ENCODE measurements at regions not wholly inside any gene's neighbourhood (a gene's known extent, or its start where the extent isn't known, plus 50 kb on each side); places are given as distances from the start of the nearest gene placed in this dataset.

DNA sequence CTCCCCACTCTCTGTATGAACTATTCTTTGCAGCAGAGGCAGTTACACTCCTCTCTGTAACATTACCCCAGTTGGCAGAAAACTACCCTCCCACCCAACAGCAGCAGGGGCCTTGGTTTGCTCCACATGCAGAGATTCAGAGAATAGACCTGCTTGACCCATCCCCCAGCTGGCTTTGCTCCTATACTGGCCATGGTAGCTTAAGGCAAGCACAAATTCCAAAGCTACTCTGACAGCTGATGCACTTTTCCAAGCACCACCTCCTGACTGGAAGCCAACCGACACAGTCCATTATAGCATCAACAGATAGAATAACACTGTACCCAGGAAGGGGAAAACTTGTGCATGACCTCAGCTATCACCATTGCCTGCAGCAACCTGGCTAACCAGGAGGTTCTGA is 846.5 kb upstream of the NCAM2 start:
- POLR2A ChIA-PET = no interaction called here

DNA sequence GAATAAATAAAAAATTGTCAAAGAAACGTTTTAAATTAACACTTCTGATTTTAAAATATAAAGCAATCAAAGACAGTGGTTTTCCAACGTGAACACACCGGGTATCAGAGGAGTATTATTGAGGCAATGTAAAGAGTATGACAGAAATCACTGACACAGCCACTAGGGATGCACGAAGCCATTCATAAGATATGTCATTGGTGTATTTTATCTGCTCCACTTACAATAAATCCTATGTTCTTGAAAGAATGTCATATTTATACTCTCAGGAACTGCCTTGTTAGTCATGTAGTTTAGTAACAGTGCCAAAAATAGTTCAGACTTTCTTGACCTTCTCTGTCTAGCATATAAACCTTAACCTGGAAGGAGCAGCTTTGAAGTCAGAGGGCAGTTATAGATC is 835.0 kb upstream of the NCAM2 start:
- Histone ChIP-seq H3K9me3 (ENCODE audit: low read length) (peaks cover 24% of the 10 kb centered on the region), H4K20me1 (ENCODE audit: insufficient read depth, low read length) (no peaks in the 10 kb centered on the region), H3K79me2 (ENCODE audit: insufficient read depth, low read depth, low read length) (no peaks in the 10 kb centered on the region), H3K36me3 (ENCODE audit: insufficient read depth, low read length) (no peaks in the 10 kb centered on the region), H3K27ac (ENCODE audit: low read depth, low read length, poor library complexity, severe bottlenecking) (no peak overlapping the region), H3K9me2 (ENCODE audit: insufficient read depth, low read length) (no peaks in the 10 kb centered on the region), H3K4me2 (ENCODE audit: low read length) (no peak overlapping the region), H2AFZ (ENCODE audit: low read length) (no peak overlapping the region), H3K4me1 (ENCODE audit: insufficient read depth, low read length, poor library complexity, severe bottlenecking) (no peaks in the 10 kb centered on the region), H3K4me3 (ENCODE audit: low read depth, low read length, poor library complexity, severe bottlenecking) (no peak overlapping the region)
- intact Hi-C loops (cut with micrococcal nuclease; ENCODE audit: unreplicated experiment) = no loop called here
- CTCF ChIA-PET (ENCODE audit: unreplicated experiment) = no interaction called here
- no TSS peak for BruUV-seq (replicated peaks)
- no peak for DNase-seq (ENCODE audit: low spot score)
- TF ChIP-seq, protein P1, sequence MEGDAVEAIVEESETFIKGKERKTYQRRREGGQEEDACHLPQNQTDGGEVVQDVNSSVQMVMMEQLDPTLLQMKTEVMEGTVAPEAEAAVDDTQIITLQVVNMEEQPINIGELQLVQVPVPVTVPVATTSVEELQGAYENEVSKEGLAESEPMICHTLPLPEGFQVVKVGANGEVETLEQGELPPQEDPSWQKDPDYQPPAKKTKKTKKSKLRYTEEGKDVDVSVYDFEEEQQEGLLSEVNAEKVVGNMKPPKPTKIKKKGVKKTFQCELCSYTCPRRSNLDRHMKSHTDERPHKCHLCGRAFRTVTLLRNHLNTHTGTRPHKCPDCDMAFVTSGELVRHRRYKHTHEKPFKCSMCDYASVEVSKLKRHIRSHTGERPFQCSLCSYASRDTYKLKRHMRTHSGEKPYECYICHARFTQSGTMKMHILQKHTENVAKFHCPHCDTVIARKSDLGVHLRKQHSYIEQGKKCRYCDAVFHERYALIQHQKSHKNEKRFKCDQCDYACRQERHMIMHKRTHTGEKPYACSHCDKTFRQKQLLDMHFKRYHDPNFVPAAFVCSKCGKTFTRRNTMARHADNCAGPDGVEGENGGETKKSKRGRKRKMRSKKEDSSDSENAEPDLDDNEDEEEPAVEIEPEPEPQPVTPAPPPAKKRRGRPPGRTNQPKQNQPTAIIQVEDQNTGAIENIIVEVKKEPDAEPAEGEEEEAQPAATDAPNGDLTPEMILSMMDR (conservative IDR thresholded peaks at IDR 0.05; ENCODE audit: low read length) = no peak
- no peak for TF ChIP-seq EZH2phosphoT487 (IDR thresholded peaks at IDR 0.05; ENCODE audit: borderline replicate concordance, low read depth, low read length)
- POLR2A ChIA-PET = no interaction called here

More for the DNA sequence above, 846.5 kb upstream of the NCAM2 start:
- Histone ChIP-seq H3K27ac (ENCODE audit: low read depth, low read length, poor library complexity, severe bottlenecking) (no peak overlapping the region), H3K4me1 (ENCODE audit: insufficient read depth, low read length, poor library complexity, severe bottlenecking) (no peaks in the 10 kb centered on the region), H3K9me2 (ENCODE audit: insufficient read depth, low read length) (no peaks in the 10 kb centered on the region), H3K4me2 (ENCODE audit: low read length) (no peak overlapping the region), H2AFZ (ENCODE audit: low read length) (no peak overlapping the region), H3K4me3 (ENCODE audit: low read depth, low read length, poor library complexity, severe bottlenecking) (no peak overlapping the region), H3K9me3 (ENCODE audit: low read length) (peaks cover 11% of the 10 kb centered on the region; the same call in 1 of the 2 replicates), H3K36me3 (ENCODE audit: insufficient read depth, low read length) (no peaks in the 10 kb centered on the region), H4K20me1 (ENCODE audit: insufficient read depth, low read length) (no peaks in the 10 kb centered on the region), H3K79me2 (ENCODE audit: insufficient read depth, low read depth, low read length) (no peaks in the 10 kb centered on the region)
- intact Hi-C loops (cut with micrococcal nuclease; ENCODE audit: unreplicated experiment) = no loop called here
- no peak for DNase-seq (ENCODE audit: low spot score)
- CTCF ChIA-PET (ENCODE audit: unreplicated experiment) = no interaction called here
- BruUV-seq (replicated peaks) = no TSS peak
- TF ChIP-seq EZH2phosphoT487 (IDR thresholded peaks at IDR 0.05; ENCODE audit: borderline replicate concordance, low read depth, low read length) = no peak
- TF ChIP-seq, protein P1 (conservative IDR thresholded peaks at IDR 0.05; ENCODE audit: low read length) = no peak

DNA sequence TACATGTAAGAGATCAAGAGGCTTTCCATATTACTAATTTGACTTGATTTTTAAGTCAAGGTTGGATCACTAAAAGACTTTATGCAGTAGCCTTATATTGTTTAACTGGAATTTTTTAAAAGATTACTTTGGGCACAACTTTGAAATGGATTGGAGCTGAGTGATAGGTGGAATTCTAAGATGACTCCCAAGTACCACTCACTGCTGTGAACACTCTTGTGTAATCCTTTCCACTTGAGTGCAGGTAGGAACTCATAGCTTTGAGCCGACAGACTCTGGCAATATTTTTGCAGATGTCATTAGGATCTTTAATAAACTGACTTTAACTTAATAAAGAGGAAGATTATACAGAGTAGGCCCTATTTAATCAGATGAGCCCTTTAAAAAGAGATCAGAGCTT is 831.1 kb upstream of the NCAM2 start:
- DNase-seq (ENCODE audit: low spot score) = no peak
- ChIA-PET CTCF (ENCODE audit: unreplicated experiment) (no interaction called here), POLR2A (no interaction called here)
- no TSS peak for BruUV-seq (replicated peaks)
- TF ChIP-seq, protein P1 (conservative IDR thresholded peaks at IDR 0.05; ENCODE audit: low read length) = no peak
- no peak for TF ChIP-seq EZH2phosphoT487 (IDR thresholded peaks at IDR 0.05; ENCODE audit: borderline replicate concordance, low read depth, low read length)
- H2AFZ ChIP-seq (ENCODE audit: low read length) = no peak overlapping the region
- H3K9me3 ChIP-seq (ENCODE audit: low read length) = peaks cover 21% of the 10 kb centered on the region
- no peak overlapping the region for H3K27ac ChIP-seq (ENCODE audit: low read depth, low read length, poor library complexity, severe bottlenecking)
- no peaks in the 10 kb centered on the region for H3K9me2 ChIP-seq (ENCODE audit: insufficient read depth, low read length)
- no peaks in the 10 kb centered on the region for H3K79me2 ChIP-seq (ENCODE audit: insufficient read depth, low read depth, low read length)
- H3K4me1 ChIP-seq (ENCODE audit: insufficient read depth, low read length, poor library complexity, severe bottlenecking) = no peaks in the 10 kb centered on the region
- H3K4me3 ChIP-seq (ENCODE audit: low read depth, low read length, poor library complexity, severe bottlenecking) = no peak overlapping the region
- H4K20me1 ChIP-seq (ENCODE audit: insufficient read depth, low read length) = no peaks in the 10 kb centered on the region
- H3K36me3 ChIP-seq (ENCODE audit: insufficient read depth, low read length) = no peaks in the 10 kb centered on the region
- no peak overlapping the region for H3K4me2 ChIP-seq (ENCODE audit: low read length)
- intact Hi-C loops (cut with micrococcal nuclease; ENCODE audit: unreplicated experiment) = no loop called here

Data from OCI-LY7 (cell line).